SK-N-SH (cell line): ENCODE measurements at regions not wholly inside any gene's neighbourhood (a gene's known extent, or its start where the extent isn't known, plus 50 kb on each side); places are given as distances from the start of the nearest gene placed in this dataset.

Experiments used
- CTCF ChIA-PET: fragments of 300-600, 350-600 bp; formaldehyde crosslinking; extraction: SDS; loops from one replicate; lab custom pipeline; 2021; lab: Yijun Ruan, JAX
- POLR2A ChIA-PET: fragments of 350-600 bp; sonication (Branson Sonifier 250); formaldehyde crosslinking; extraction: SDS; loops from one replicate; lab custom pipeline; 2020; ENCODE audit warnings: antibody characterized with exemption, inconsistent platforms; lab: Yijun Ruan, JAX
- DNase-seq: peaks from one replicate; pipeline ENCODE4 v3.0.0; 2012
- H2AFZ ChIP-seq: fragments of 200-600 bp; sonication (generic); 2 replicates; pipeline ENCODE4 v1.8.1; 2016; ENCODE audit warnings: antibody characterized with exemption, mild to moderate bottlenecking, low read depth
- H3F3A ChIP-seq: fragments of 200-600 bp; sonication (generic); replicated peaks from 2 replicates; pipeline ENCODE3; 2016; ENCODE audit warnings: antibody characterized with exemption, mild to moderate bottlenecking; ENCODE audit not compliant: insufficient read depth
- H3K27ac ChIP-seq, 2 experiments: fragments of 200-500 bp in 1 of 2; fragments of 200-600 bp in 1 of 2; sonication (Bioruptor generic) in 1 of 2; sonication (generic), shearing (Covaris generic) in 1 of 2; 2 replicates each; pipeline versions ENCODE4 v1.5.1 to v1.6.1; 2014 to 2016; ENCODE audit warnings: low read depth in 2 of 2, inconsistent platforms in 1 of 2, low read length in 1 of 2, mild to moderate bottlenecking in 1 of 2, mixed read lengths in 1 of 2
- H3K27me3 ChIP-seq: fragments of 200-600 bp; sonication (generic), shearing (Covaris generic); 2 replicates; pipeline ENCODE4 v1.6.1; 2016; ENCODE audit warnings: mixed run types; ENCODE audit not compliant: insufficient read depth
- H3K36me3 ChIP-seq, 2 experiments: fragments of 200-500 bp in 1 of 2; fragments of 200-600 bp in 1 of 2; sonication (Bioruptor generic) in 1 of 2; sonication (generic) in 1 of 2; replicated peaks in 1 of 2; 2 replicates each; pipeline versions ENCODE3 to v1.5.1; 2014 to 2016; ENCODE audit warnings: low read length in 1 of 2, mild to moderate bottlenecking in 1 of 2; ENCODE audit not compliant: insufficient read depth in 2 of 2, control insufficient read depth in 1 of 2
- H3K4me1 ChIP-seq, 2 experiments: fragments of 200-500 bp in 1 of 2; fragments of 200-600 bp in 1 of 2; sonication (Bioruptor generic) in 1 of 2; sonication (generic), shearing (Covaris generic) in 1 of 2; 2 replicates each; pipeline versions ENCODE4 v1.5.1 to v1.6.1; 2014 to 2016; ENCODE audit warnings: low read depth in 1 of 2, low read length in 1 of 2, mixed run types in 1 of 2; ENCODE audit not compliant: insufficient read depth in 2 of 2, control insufficient read depth in 1 of 2
- H3K4me2 ChIP-seq: fragments of 200-600 bp; sonication (generic), shearing (Covaris generic); 2 replicates; pipeline ENCODE4 v1.6.1; 2017; ENCODE audit warnings: mixed run types
- H3K4me3 ChIP-seq, 2 experiments: fragments of 200-500 bp in 1 of 2; fragments of 200-600 bp in 1 of 2; sonication (Bioruptor generic) in 1 of 2; sonication (generic), shearing (Covaris generic) in 1 of 2; 2 replicates each; pipeline versions ENCODE4 v1.5.1 to v1.8.1; 2014 to 2016; ENCODE audit warnings: low read depth in 2 of 2, inconsistent platforms in 1 of 2, low read length in 1 of 2, mild to moderate bottlenecking in 1 of 2, mixed read lengths in 1 of 2, moderate library complexity in 1 of 2
- H3K79me2 ChIP-seq: fragments of 200-600 bp; sonication (generic); 2 replicates; pipeline ENCODE4 v1.8.1; 2017; ENCODE audit warnings: mild to moderate bottlenecking; ENCODE audit not compliant: insufficient read depth
- H3K9ac ChIP-seq: fragments of 200-600 bp; sonication (generic); 2 replicates; pipeline ENCODE4 v1.6.1; 2017; ENCODE audit warnings: mixed run types
- H3K9me2 ChIP-seq: fragments of 200-600 bp; sonication (generic); 2 replicates; pipeline ENCODE4 v1.6.1; 2017; ENCODE audit warnings: mixed run types
- H3K9me3 ChIP-seq: fragments of 200-600 bp; sonication (generic); 2 replicates; pipeline ENCODE4 v1.6.1; 2017; ENCODE audit warnings: mixed run types, mild to moderate bottlenecking, moderate library complexity
- H4K20me1 ChIP-seq: fragments of 200-600 bp; sonication (generic); 2 replicates; pipeline ENCODE4 v1.6.1; 2017; ENCODE audit warnings: mild to moderate bottlenecking, mixed run types; ENCODE audit not compliant: insufficient read depth
- ELF1 ChIP-seq: IDR thresholded peaks from 2 replicates; pipeline ENCODE4 v1.4.0; 2012
- EZH2phosphoT487 ChIP-seq: fragments of 200-600 bp; sonication (generic); IDR thresholded peaks from 2 replicates; pipeline ENCODE4 v1.6.1; 2017; ENCODE audit warnings: low read depth, mixed run types, mild to moderate bottlenecking, antibody characterized with exemption, moderate library complexity, borderline replicate concordance
- FOXJ3 ChIP-seq: sonication (generic); formaldehyde crosslinking; IDR thresholded peaks from 2 replicates; pipeline ENCODE4 v1.5.1; 2020; ENCODE audit warnings: mild to moderate bottlenecking, missing genetic modification reagents
- JUND ChIP-seq: IDR thresholded peaks from 2 replicates; pipeline ENCODE4 v1.4.0; 2012
- NFIC ChIP-seq: IDR thresholded peaks from 2 replicates; pipeline ENCODE4 v1.4.0; 2012; ENCODE audit warnings: borderline replicate concordance
- POLR2AphosphoS5 ChIP-seq: IDR thresholded peaks from 2 replicates; pipeline ENCODE4 v1.6.1; 2012; ENCODE audit warnings: low read depth, low read length
- RAD21 ChIP-seq: IDR thresholded peaks from 2 replicates; pipeline ENCODE4 v1.6.1; 2012; ENCODE audit warnings: mild to moderate bottlenecking, low read length
- RXRA ChIP-seq: IDR thresholded peaks from 2 replicates; pipeline ENCODE4 v1.4.0; 2012; ENCODE audit warnings: low read depth, mild to moderate bottlenecking, borderline replicate concordance
- TCF12 ChIP-seq: IDR thresholded peaks from 2 replicates; pipeline ENCODE4 v1.4.0; 2012
- TEAD4 ChIP-seq: IDR thresholded peaks from 2 replicates; pipeline ENCODE4 v1.4.0; 2012; ENCODE audit warnings: mild to moderate bottlenecking, borderline replicate concordance; ENCODE audit not compliant: insufficient read depth
- YY1 ChIP-seq: IDR thresholded peaks from 2 replicates; pipeline ENCODE4 v1.4.0; 2012; ENCODE audit warnings: low read depth, mild to moderate bottlenecking
- whole genome bisulfite sequencing: methylation state at CpG from one replicate; pipeline ENCODE4 v1.1.6; 2017; ENCODE audit warnings: low lambda C conversion rate; 5-methylcytosine and 5-hydroxymethylcytosine counted together
- TF ChIP-seq, protein P1 (sequence below): IDR thresholded peaks from 2 replicates; pipeline ENCODE4 v1.4.0; 2012; ENCODE audit warnings: low read depth
- TF ChIP-seq, protein P2 (sequence below): fragments of 150-350 bp; IDR thresholded peaks from 2 replicates; pipeline ENCODE4 v1.6.1; 2017; ENCODE audit warnings: antibody characterized with exemption, low read length, low read depth, borderline replicate concordance
- TF ChIP-seq, protein P3 (sequence below): fragments of 150-350 bp; IDR thresholded peaks from 2 replicates; pipeline ENCODE4 v1.6.1; 2016; ENCODE audit warnings: mild to moderate bottlenecking, low read depth, low read length
- TF ChIP-seq, protein P4 (sequence below): IDR thresholded peaks from 2 replicates; pipeline ENCODE4; 2012

DNA sequence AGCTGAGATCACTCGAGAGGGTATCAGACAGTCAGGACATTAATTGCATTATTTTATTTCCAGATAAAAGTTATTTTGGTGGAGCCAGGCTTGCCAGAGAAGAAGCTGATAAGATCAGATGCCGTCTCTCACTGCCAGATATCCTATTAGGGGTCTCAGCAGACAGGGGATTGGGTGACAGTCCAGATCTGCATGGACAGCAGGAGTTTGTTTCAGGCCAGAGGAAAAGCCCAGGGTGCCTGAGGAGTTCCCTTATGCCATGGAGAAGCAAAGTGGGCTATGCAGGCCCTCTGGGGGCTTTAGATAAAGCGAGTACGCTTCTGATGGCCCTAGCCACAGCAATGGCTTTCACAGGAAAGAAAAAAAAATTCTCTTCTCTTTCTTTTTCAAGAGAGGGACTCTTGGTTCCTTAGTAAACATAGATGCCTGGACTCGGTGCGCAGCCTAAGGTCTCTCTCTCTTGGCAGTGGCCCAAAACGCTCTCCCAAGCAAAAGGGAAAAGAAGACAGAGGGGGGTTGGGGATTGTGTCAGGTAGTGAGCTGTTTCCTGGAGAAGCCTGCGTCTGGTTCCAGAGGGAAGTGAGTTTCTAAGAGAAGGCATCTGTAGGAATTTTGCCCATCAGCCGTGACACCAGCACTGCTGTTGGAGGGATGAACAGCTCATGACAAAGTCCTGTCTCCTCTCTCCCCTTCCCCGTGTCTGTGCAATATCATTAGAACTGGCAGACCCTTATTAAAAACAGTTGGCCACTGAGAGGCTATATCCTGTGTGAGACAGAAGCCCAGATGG is 166.3 kb upstream of the FOXF1 start (continued):
- TF ChIP-seq TCF12, result peak; percentile 75
- no peak for TF ChIP-seq POLR2AphosphoS5
- TF ChIP-seq RAD21, result no peak
- TF ChIP-seq FOXJ3 (CRISPR knock-in tag), result no peak
- peak; percentile 44 for TF ChIP-seq NFIC
- no peak for TF ChIP-seq ELF1
- TF ChIP-seq, protein P1, sequence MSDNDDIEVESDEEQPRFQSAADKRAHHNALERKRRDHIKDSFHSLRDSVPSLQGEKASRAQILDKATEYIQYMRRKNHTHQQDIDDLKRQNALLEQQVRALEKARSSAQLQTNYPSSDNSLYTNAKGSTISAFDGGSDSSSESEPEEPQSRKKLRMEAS, result no peak
- TF ChIP-seq YY1, result no peak
- TF ChIP-seq, protein P2, sequence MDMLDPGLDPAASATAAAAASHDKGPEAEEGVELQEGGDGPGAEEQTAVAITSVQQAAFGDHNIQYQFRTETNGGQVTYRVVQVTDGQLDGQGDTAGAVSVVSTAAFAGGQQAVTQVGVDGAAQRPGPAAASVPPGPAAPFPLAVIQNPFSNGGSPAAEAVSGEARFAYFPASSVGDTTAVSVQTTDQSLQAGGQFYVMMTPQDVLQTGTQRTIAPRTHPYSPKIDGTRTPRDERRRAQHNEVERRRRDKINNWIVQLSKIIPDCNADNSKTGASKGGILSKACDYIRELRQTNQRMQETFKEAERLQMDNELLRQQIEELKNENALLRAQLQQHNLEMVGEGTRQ, result no peak
- TF ChIP-seq RXRA, result no peak
- peak; percentile 29; the same call in 1 of the 2 replicates for TF ChIP-seq TEAD4
- TF ChIP-seq JUND, result 0 out of 2 replicates have a peak, but pooled peaks have one; percentile 7

DNA sequence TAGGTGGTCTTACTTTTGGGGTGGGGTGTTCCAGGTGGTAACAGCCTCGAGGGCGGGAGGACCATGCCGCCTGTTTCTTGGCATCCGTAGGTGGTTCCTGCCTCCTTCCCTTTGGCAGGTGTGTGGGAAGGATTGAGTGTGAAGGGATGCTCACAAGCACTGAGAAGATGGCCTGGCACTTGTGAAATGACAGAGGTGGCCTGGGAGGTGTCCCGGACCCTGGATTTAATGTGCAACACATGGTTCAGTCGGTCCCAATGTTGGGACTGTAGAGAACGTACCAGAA is 165.8 kb upstream of the FOXF1 start:
- no peak overlapping the region for H3K9ac ChIP-seq
- H4K20me1 ChIP-seq, result no peaks in the 10 kb centered on the region
- TF ChIP-seq, protein P3, sequence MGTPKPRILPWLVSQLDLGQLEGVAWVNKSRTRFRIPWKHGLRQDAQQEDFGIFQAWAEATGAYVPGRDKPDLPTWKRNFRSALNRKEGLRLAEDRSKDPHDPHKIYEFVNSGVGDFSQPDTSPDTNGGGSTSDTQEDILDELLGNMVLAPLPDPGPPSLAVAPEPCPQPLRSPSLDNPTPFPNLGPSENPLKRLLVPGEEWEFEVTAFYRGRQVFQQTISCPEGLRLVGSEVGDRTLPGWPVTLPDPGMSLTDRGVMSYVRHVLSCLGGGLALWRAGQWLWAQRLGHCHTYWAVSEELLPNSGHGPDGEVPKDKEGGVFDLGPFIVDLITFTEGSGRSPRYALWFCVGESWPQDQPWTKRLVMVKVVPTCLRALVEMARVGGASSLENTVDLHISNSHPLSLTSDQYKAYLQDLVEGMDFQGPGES, result no peak
- peaks cover 6% of the 10 kb centered on the region for H3F3A ChIP-seq
- CTCF ChIA-PET, result no interaction called here
- H3K4me3 ChIP-seq, result no peak overlapping the region
- no peaks in the 10 kb centered on the region for H3K79me2 ChIP-seq
- peaks cover 11 to 17% of the 10 kb centered on the region in 2 experiments; a peak in 3 of 4 replicates for H3K4me1 ChIP-seq
- H3K27ac ChIP-seq, result no peak overlapping the region
- no peaks in the 10 kb centered on the region for H3K36me3 ChIP-seq
- H2AFZ ChIP-seq, result peak overlapping the region; percentile 76; the same call in 1 of the 2 replicates
- H3K9me3 ChIP-seq, result no peaks in the 10 kb centered on the region
- H3K9me2 ChIP-seq, result no peaks in the 10 kb centered on the region
- WGBS, result 41% methylated on average over 7 of the region's 7 CpGs
- peak overlapping the region; percentile 66; the same call in 1 of the 2 replicates for H3K4me2 ChIP-seq
- no peak for DNase-seq
- no peaks in the 10 kb centered on the region for H3K27me3 ChIP-seq
- POLR2A ChIA-PET, result no interaction called here

DNA sequence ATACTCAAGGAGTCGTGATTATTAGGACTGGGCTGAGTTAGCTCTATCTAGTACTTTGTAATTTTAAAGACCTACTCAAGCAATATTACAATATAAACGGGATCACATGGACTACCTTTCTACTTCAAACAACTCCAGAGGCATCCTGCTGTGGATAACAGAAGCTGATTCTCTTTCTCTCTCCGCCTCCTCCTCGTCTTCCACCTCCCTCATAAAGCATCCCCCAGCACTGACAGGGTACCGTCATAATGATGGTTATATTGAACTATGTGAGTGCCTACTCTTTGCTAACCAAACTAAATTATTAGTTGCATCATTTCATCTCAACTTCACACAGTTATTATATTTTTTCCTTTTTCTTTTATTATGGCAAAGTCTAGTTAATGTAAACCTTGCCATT is 165.4 kb upstream of the FOXF1 start:
- peaks cover 6% of the 10 kb centered on the region for H3F3A ChIP-seq
- CTCF ChIA-PET, result no interaction called here
- TF ChIP-seq, protein P3, result no peak
- no peak for TF ChIP-seq EZH2phosphoT487
- no peak for TF ChIP-seq ELF1
- TF ChIP-seq RXRA, result no peak
- no peak for TF ChIP-seq TEAD4
- TF ChIP-seq, protein P1, result no peak
- TF ChIP-seq, protein P4, sequence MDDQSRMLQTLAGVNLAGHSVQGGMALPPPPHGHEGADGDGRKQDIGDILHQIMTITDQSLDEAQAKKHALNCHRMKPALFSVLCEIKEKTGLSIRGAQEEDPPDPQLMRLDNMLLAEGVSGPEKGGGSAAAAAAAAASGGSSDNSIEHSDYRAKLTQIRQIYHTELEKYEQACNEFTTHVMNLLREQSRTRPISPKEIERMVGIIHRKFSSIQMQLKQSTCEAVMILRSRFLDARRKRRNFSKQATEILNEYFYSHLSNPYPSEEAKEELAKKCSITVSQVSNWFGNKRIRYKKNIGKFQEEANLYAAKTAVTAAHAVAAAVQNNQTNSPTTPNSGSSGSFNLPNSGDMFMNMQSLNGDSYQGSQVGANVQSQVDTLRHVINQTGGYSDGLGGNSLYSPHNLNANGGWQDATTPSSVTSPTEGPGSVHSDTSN, result no peak
- TF ChIP-seq, all 33 proteins: peak for 0
- no peaks in the 10 kb centered on the region for H4K20me1 ChIP-seq
- POLR2A ChIA-PET, result no interaction called here
- no peak overlapping the region for H3K4me2 ChIP-seq
- no peaks in the 10 kb centered on the region for H3K27me3 ChIP-seq
- H3K4me3 ChIP-seq, result no peak overlapping the region
- WGBS, result 39% methylated on average over 5 of the region's 5 CpGs
- H3K9me2 ChIP-seq, result no peaks in the 10 kb centered on the region
- H3K9me3 ChIP-seq, result no peaks in the 10 kb centered on the region
- peaks cover 11 to 17% of the 10 kb centered on the region in 2 experiments; a peak in 3 of 4 replicates for H3K4me1 ChIP-seq
- H2AFZ ChIP-seq, result no peak overlapping the region
- no peak for DNase-seq
- H3K9ac ChIP-seq, result no peak overlapping the region
- H3K79me2 ChIP-seq, result no peaks in the 10 kb centered on the region
- H3K27ac ChIP-seq, result no peak overlapping the region
- no peaks in the 10 kb centered on the region for H3K36me3 ChIP-seq
